ENCODE measurements at regions not wholly inside any gene's neighbourhood (a gene's known extent, or its start where the extent isn't known, plus 50 kb on each side); places are given as distances from the start of the nearest gene placed in this dataset.

GRCh38 chr3:94794563-94794962 lies 731.7 kb downstream of the NSUN3 start:
- TF ChIP-seq CTCF (IDR thresholded peaks at IDR 0.05) (no peak), USF2 (CRISPR knock-in tag; IDR thresholded peaks at IDR 0.05) (no peak), IRF2 (CRISPR knock-in tag; IDR thresholded peaks at IDR 0.05; ENCODE audit: borderline replicate concordance, low read depth) (no peak), USF1 (CRISPR knock-in tag; IDR thresholded peaks at IDR 0.05) (no peak), CBFB (CRISPR knock-in tag; IDR thresholded peaks at IDR 0.05; ENCODE audit: low read depth) (no peak), NR1H2 (CRISPR knock-in tag; IDR thresholded peaks at IDR 0.05) (no peak), ATF2 (CRISPR knock-in tag; IDR thresholded peaks at IDR 0.05; ENCODE audit: borderline replicate concordance, low read depth) (no peak), E2F1 (CRISPR knock-in tag; IDR thresholded peaks at IDR 0.05) (no peak)

All from WTC11 (cell line).